Ureter (tissue), 1 donor: ENCODE measurements at regions not wholly inside any gene's neighbourhood (a gene's known extent, or its start where the extent isn't known, plus 50 kb on each side); places are given as distances from the start of the nearest gene placed in this dataset.
A peak's percentile ranks its signal among the peaks of the same experiment; 100 is the strongest.
"Not testable (repeated sequence)": the region's sequence is repeated elsewhere in the genome, so short reads cannot be mapped to it uniquely, and the experiment has no call there.

ENCODE experiments used
- DNase-seq: peaks from one replicate; pipeline ENCODE4 v3.0.0-alpha.2; 2020; ENCODE audit warnings: low spot score
- donor health status: DM: yes; HTN: yes; CAD: no.

- DNase-seq = no peak
Measured at GRCh38 chr11:96447208-96448110, 57.6 kb downstream of the JRKL start.

- no peak for DNase-seq
Measured at GRCh38 chr11:96448225-96448624, 58.4 kb downstream of the JRKL start.

GRCh38 chr11:96456111-96456510 lies 66.3 kb downstream of the JRKL start:
- no peak for DNase-seq

GRCh38 chr11:96459751-96460150 lies 69.9 kb downstream of the JRKL start:
- no peak for DNase-seq

GRCh38 chr11:96461871-96462270 lies 72.1 kb downstream of the JRKL start:
- no peak for DNase-seq

GRCh38 chr11:96464700-96465307 lies 75.0 kb downstream of the JRKL start:
- no peak for DNase-seq

- DNase-seq = no peak
Measured at GRCh38 chr11:96465512-96465911, 75.7 kb downstream of the JRKL start.

GRCh38 chr11:96466607-96467006 lies 76.8 kb downstream of the JRKL start:
- DNase-seq = no peak

- DNase-seq = no peak
Measured at GRCh38 chr11:96469776-96470175, 80.0 kb downstream of the JRKL start.

- no peak for DNase-seq
Measured at GRCh38 chr11:96470521-96470920, 80.7 kb downstream of the JRKL start.

- DNase-seq = no peak
Measured at GRCh38 chr11:96472085-96472484, 82.3 kb downstream of the JRKL start.

GRCh38 chr11:96474263-96474662 lies 84.5 kb downstream of the JRKL start:
- no peak for DNase-seq

- no peak for DNase-seq
Measured at GRCh38 chr11:96481204-96481603, 91.4 kb downstream of the JRKL start.

GRCh38 chr11:96481771-96482170 lies 92.0 kb downstream of the JRKL start:
- DNase-seq = no peak

- no peak for DNase-seq
Measured at GRCh38 chr11:96482193-96482592, 92.4 kb downstream of the JRKL start.

GRCh38 chr11:96483374-96483955 lies 93.7 kb downstream of the JRKL start:
- DNase-seq = no peak

- no peak for DNase-seq
Measured at GRCh38 chr11:96484361-96484760, 94.5 kb downstream of the JRKL start.

GRCh38 chr11:96486890-96487611 lies 97.2 kb downstream of the JRKL start:
- peak; percentile 55 for DNase-seq

- not testable (repeated sequence) for DNase-seq
Measured at GRCh38 chr11:96488911-96489310, 99.1 kb downstream of the JRKL start.

- DNase-seq = no peak
Measured at GRCh38 chr11:96500440-96500839, 110.6 kb downstream of the JRKL start.

- no peak for DNase-seq
Measured at GRCh38 chr11:96506041-96506440, 116.2 kb downstream of the JRKL start.

GRCh38 chr11:96506953-96507354 lies 117.1 kb downstream of the JRKL start:
- DNase-seq = no peak
